ENCODE measurements at regions not wholly inside any gene's neighbourhood (a gene's known extent, or its start where the extent isn't known, plus 50 kb on each side); places are given as distances from the start of the nearest gene placed in this dataset.

GRCh38 chr4:59044286-59044900 is 1934.2 kb upstream of the IGFBP7 start:
- Mint-ChIP-seq H3K36me3 (no peaks in the 10 kb centered on the region), H3K4me3 (no peak overlapping the region), H3K27me3 (ENCODE audit: low read depth) (no peaks in the 10 kb centered on the region), H3K9me3 (no peaks in the 10 kb centered on the region), H3K4me1 (peaks cover 3% of the 10 kb centered on the region; the same call in 1 of the 2 replicates), H3K27ac (no peak overlapping the region)
- ChIA-PET POLR2A (no interaction called here), CTCF (no interaction called here)
- DNase-seq (ENCODE audit: low spot score) = no peak
- TF ChIP-seq ATF1 (CRISPR knock-in tag; IDR thresholded peaks at IDR 0.05) = no peak
- no peak for TF ChIP-seq ZNF416 (CRISPR knock-in tag; IDR thresholded peaks at IDR 0.05)
- ATAC-seq = no peak

DNA sequence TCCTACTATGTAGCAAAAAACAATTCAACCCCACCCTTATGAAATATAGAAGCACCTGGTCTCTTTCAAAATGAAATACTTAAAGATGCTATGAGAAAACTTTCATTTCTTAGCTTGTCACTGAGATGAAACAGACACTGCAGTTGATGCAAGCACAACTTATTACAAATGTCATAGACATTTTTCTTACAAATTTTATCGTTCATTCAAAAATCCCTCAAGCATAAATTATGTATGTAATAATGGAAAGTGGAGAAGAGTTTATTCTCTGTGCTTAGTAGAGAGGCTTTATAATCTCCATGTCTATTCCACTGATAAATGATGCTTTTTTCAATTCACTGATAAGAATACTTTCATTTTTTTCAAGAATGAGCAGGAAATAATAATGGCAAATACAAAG is 1943.9 kb upstream of the IGFBP7 start:
- ATAC-seq (no peak), DNase-seq (ENCODE audit: low spot score) (no peak)
- ChIA-PET POLR2A (no interaction called here), CTCF (no interaction called here)
- Mint-ChIP-seq H3K27me3 (ENCODE audit: low read depth) (no peaks in the 10 kb centered on the region), H3K36me3 (no peaks in the 10 kb centered on the region), H3K9me3 (no peaks in the 10 kb centered on the region), H3K27ac (no peak overlapping the region), H3K4me3 (no peak overlapping the region), H3K4me1 (no peaks in the 10 kb centered on the region)
- TF ChIP-seq FOXJ3 (CRISPR knock-in tag; IDR thresholded peaks at IDR 0.05; ENCODE audit: borderline replicate concordance) = no peak
- no peak for TF ChIP-seq OVOL2 (CRISPR knock-in tag; IDR thresholded peaks at IDR 0.05; ENCODE audit: borderline replicate concordance)
- no peak for TF ChIP-seq ZNF396 (CRISPR knock-in tag; IDR thresholded peaks at IDR 0.05; ENCODE audit: borderline replicate concordance)
- no peak for TF ChIP-seq PRRX2 (CRISPR knock-in tag; IDR thresholded peaks at IDR 0.05)
- TF ChIP-seq ZNF138 (CRISPR knock-in tag; conservative IDR thresholded peaks at IDR 0.05) = no peak
- TF ChIP-seq, protein P1, sequence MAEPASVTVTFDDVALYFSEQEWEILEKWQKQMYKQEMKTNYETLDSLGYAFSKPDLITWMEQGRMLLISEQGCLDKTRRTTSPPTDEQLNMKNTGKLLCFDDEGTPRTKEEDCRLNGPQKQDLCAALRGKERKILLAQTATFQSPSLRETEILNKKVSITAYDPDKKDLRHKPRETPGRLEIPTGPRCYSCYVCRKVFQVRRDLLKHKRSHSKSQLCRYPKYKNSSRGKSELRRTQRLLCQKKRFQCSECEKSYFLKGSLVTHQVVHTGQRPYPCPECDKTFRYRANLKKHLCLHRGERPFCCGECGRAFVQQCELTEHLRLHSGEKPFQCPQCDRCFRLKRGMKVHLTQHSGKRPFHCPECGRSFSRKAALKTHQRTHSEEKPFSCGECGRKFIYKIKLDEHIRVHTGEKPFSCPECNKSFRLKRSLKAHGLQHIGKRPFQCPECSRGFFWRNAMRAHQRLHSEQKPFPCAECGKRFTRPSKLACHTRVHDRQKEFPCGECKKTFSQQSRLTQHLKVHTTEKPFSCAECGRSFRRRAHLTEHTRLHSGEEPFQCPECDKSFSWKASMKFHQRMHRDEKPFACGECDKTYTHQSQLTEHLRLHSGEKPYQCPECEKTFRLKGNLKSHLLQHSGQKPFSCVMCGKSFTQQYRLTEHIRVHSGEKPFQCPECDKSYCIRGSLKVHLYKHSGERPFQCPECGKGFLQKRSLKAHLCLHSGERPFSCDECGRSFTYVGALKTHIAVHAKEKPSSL (CRISPR knock-in tag; conservative IDR thresholded peaks at IDR 0.05) = no peak
- TF ChIP-seq, protein P2, sequence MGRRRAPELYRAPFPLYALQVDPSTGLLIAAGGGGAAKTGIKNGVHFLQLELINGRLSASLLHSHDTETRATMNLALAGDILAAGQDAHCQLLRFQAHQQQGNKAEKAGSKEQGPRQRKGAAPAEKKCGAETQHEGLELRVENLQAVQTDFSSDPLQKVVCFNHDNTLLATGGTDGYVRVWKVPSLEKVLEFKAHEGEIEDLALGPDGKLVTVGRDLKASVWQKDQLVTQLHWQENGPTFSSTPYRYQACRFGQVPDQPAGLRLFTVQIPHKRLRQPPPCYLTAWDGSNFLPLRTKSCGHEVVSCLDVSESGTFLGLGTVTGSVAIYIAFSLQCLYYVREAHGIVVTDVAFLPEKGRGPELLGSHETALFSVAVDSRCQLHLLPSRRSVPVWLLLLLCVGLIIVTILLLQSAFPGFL (CRISPR knock-in tag; IDR thresholded peaks at IDR 0.05; ENCODE audit: borderline replicate concordance) = no peak
- TF ChIP-seq IRF2 (CRISPR knock-in tag; IDR thresholded peaks at IDR 0.05; ENCODE audit: borderline replicate concordance, low read depth) = no peak
- no peak for TF ChIP-seq STAT6 (CRISPR knock-in tag; conservative IDR thresholded peaks at IDR 0.05; ENCODE audit: low read depth)
- no peak for TF ChIP-seq NFE2L1 (CRISPR knock-in tag; IDR thresholded peaks at IDR 0.05)
- TF ChIP-seq PRDM15 (CRISPR knock-in tag; IDR thresholded peaks at IDR 0.05) = no peak
- no peak for TF ChIP-seq JUN (CRISPR knock-in tag; IDR thresholded peaks at IDR 0.05)
- no peak for TF ChIP-seq NR2C2 (CRISPR knock-in tag; IDR thresholded peaks at IDR 0.05)
- no peak for TF ChIP-seq ZNF532 (CRISPR knock-in tag; IDR thresholded peaks at IDR 0.05; ENCODE audit: borderline replicate concordance)

Measured in WTC11 (cell line).